WTC11 (cell line): ENCODE measurements at regions not wholly inside any gene's neighbourhood (a gene's known extent, or its start where the extent isn't known, plus 50 kb on each side); places are given as distances from the start of the nearest gene placed in this dataset.

ENCODE experiments used
- ATAC-seq: fragments of 200-7000 bp; cut with Tn5 transposase; 2 replicates; pipeline ENCODE4 v1.10.0; 2021; ENCODE audit warnings: mild to moderate bottlenecking, moderate library complexity
- CTCF ChIA-PET: fragments of 300-600 bp; sonication (Branson Sonifier 250); formaldehyde crosslinking; loops from one replicate; lab custom pipeline; 2021; ENCODE audit warnings: antibody characterized with exemption; lab: Charles Lee
- POLR2A ChIA-PET: fragments of 350-600 bp; sonication (Branson Sonifier 250); formaldehyde crosslinking; loops from one replicate; lab custom pipeline; 2021; ENCODE audit warnings: antibody characterized with exemption; lab: Charles Lee
- DNase-seq: peaks from one replicate; pipeline ENCODE4 v3.0.0; 2021; ENCODE audit warnings: low spot score
- H3K27ac Mint-ChIP-seq: 2 replicates; pipeline ENCODE4 v1.8.0; 2021; ENCODE audit warnings: mixed read lengths
- H3K27me3 Mint-ChIP-seq: 2 replicates; pipeline ENCODE4 v1.8.0; 2021; ENCODE audit warnings: low read depth, mild to moderate bottlenecking, moderate library complexity, mixed read lengths
- H3K36me3 Mint-ChIP-seq: 2 replicates; pipeline ENCODE4 v1.8.0; 2021; ENCODE audit warnings: mixed read lengths
- H3K4me1 Mint-ChIP-seq: 2 replicates; pipeline ENCODE4 v1.8.0; 2022; ENCODE audit warnings: mixed read lengths
- H3K4me3 Mint-ChIP-seq: 2 replicates; pipeline ENCODE4 v1.8.0; 2021; ENCODE audit warnings: mild to moderate bottlenecking, moderate library complexity, mixed read lengths
- H3K9me3 Mint-ChIP-seq: 2 replicates; pipeline ENCODE4 v1.8.0; 2021; ENCODE audit warnings: mixed read lengths
- ATF1 ChIP-seq: sonication (generic); formaldehyde crosslinking; IDR thresholded peaks from 2 replicates; pipeline ENCODE4 v1.8.1; 2023; ENCODE audit warnings: mild to moderate bottlenecking, moderate library complexity, missing genetic modification reagents
- CBFB ChIP-seq: sonication (generic); formaldehyde crosslinking; IDR thresholded peaks from 2 replicates; pipeline ENCODE4 v1.8.1; 2022; ENCODE audit warnings: mild to moderate bottlenecking, low read depth, missing genetic modification reagents
- ELF4 ChIP-seq: sonication (generic); formaldehyde crosslinking; IDR thresholded peaks from 2 replicates; pipeline ENCODE4 v1.8.1; 2022; ENCODE audit warnings: low read depth, mild to moderate bottlenecking, moderate library complexity, missing genetic modification reagents
- FOXJ3 ChIP-seq: sonication (generic); formaldehyde crosslinking; IDR thresholded peaks from 2 replicates; pipeline ENCODE4 v1.9.0; 2021; ENCODE audit warnings: missing genetic modification reagents, mild to moderate bottlenecking, borderline replicate concordance
- FOXP1 ChIP-seq: sonication (generic); formaldehyde crosslinking; IDR thresholded peaks from 2 replicates; pipeline ENCODE4 v1.8.0; 2022; ENCODE audit warnings: missing genetic modification reagents, mild to moderate bottlenecking, moderate library complexity, borderline replicate concordance
- JAZF1 ChIP-seq: fragments of 250-450 bp; sonication (Bioruptor Pico); IDR thresholded peaks from 2 replicates; pipeline ENCODE4 v1.9.0; 2021; ENCODE audit warnings: moderate library complexity, mild to moderate bottlenecking, inconsistent platforms
- KAT7 ChIP-seq: sonication (generic); formaldehyde crosslinking; IDR thresholded peaks from 2 replicates; pipeline ENCODE4 v1.8.1; 2023; ENCODE audit warnings: missing genetic modification reagents, mild to moderate bottlenecking, borderline replicate concordance
- MXD4 ChIP-seq: fragments of 250-450 bp; sonication (Bioruptor Pico); IDR thresholded peaks from 2 replicates; pipeline ENCODE4 v1.8.0; 2021; ENCODE audit warnings: mild to moderate bottlenecking, moderate library complexity, borderline replicate concordance
- NFE2L1 ChIP-seq: sonication (generic); formaldehyde crosslinking; IDR thresholded peaks from 2 replicates; pipeline ENCODE4 v1.8.1; 2023; ENCODE audit warnings: missing genetic modification reagents
- NR2C2 ChIP-seq: sonication (generic); formaldehyde crosslinking; IDR thresholded peaks from 2 replicates; pipeline ENCODE4 v1.8.0; 2022; ENCODE audit warnings: mild to moderate bottlenecking, missing genetic modification reagents
- NR3C1 ChIP-seq: sonication (generic); formaldehyde crosslinking; conservative IDR thresholded peaks from 2 replicates; pipeline ENCODE4 v1.8.1; 2023; ENCODE audit warnings: low read depth, mild to moderate bottlenecking, missing genetic modification reagents
- PRRX2 ChIP-seq: fragments of 250-450 bp; sonication (Bioruptor Pico); IDR thresholded peaks from 2 replicates; pipeline ENCODE4 v1.8.0; 2021; ENCODE audit warnings: mild to moderate bottlenecking
- ZBTB21 ChIP-seq: sonication (generic); formaldehyde crosslinking; IDR thresholded peaks from 2 replicates; pipeline ENCODE4 v1.8.1; 2023; ENCODE audit warnings: mild to moderate bottlenecking, missing genetic modification reagents, borderline replicate concordance
- ZNF121 ChIP-seq: sonication (generic); formaldehyde crosslinking; IDR thresholded peaks from 2 replicates; pipeline ENCODE4 v1.8.0; 2023; ENCODE audit warnings: missing genetic modification reagents
- ZNF263 ChIP-seq: sonication (generic); formaldehyde crosslinking; IDR thresholded peaks from 2 replicates; pipeline ENCODE4 v1.8.1; 2022; ENCODE audit warnings: low read depth, mild to moderate bottlenecking, moderate library complexity, missing genetic modification reagents
- ZNF671 ChIP-seq: fragments of 250-450 bp; sonication (Bioruptor Pico); IDR thresholded peaks from 2 replicates; pipeline ENCODE4 v1.8.0; 2021; ENCODE audit warnings: mild to moderate bottlenecking
- TF ChIP-seq, protein P1 (sequence below): fragments of 250-450 bp; sonication (Bioruptor Pico); IDR thresholded peaks from 2 replicates; pipeline ENCODE4 v1.8.0; 2021; ENCODE audit warnings: mild to moderate bottlenecking
- TF ChIP-seq, protein P2 (sequence below): fragments of 200-600 bp; IDR thresholded peaks from 2 replicates; pipeline ENCODE4 v1.8.0; 2022; ENCODE audit warnings: antibody characterized with exemption
- TF ChIP-seq, protein P3 (sequence below): fragments of 250-450 bp; sonication (Bioruptor Pico); IDR thresholded peaks from 2 replicates; pipeline ENCODE4 v1.9.0; 2021; ENCODE audit warnings: moderate library complexity, mild to moderate bottlenecking, inconsistent platforms, borderline replicate concordance
- TF ChIP-seq, protein P4 (sequence below): fragments of 250-450 bp; sonication (Bioruptor Pico); IDR thresholded peaks from 2 replicates; pipeline ENCODE4 v1.9.0; 2021; ENCODE audit warnings: mild to moderate bottlenecking, borderline replicate concordance
- TF ChIP-seq, protein P5 (sequence below): sonication (generic); formaldehyde crosslinking; IDR thresholded peaks from 2 replicates; pipeline ENCODE4 v1.8.0; 2022; ENCODE audit warnings: mild to moderate bottlenecking, missing genetic modification reagents
- TF ChIP-seq, protein P6 (sequence below): sonication (generic); formaldehyde crosslinking; IDR thresholded peaks from 2 replicates; pipeline ENCODE4 v1.8.0; 2023; ENCODE audit warnings: missing genetic modification reagents

DNA sequence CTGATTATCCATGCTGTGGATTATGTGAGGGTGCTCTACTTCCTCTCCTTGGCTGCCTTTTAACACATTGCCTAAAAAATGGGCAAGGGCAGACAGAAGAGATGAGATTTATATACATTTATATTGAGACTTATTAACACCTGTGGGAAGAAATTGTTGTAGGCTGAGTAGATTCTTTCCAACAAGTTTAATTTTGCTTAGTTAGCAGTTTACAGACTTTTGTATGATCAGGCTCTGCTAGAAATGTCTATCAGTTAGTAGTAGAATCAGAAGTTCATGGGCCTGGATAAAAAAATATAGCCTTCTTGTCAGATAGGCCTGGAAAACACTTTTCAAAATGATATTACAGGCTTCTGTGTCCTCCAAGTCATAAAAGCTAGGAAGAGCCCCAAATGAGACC is 111.3 kb upstream of the LEF1 start:
- ATAC-seq (no peak), DNase-seq (no peak)
- Mint-ChIP-seq H3K36me3 (no peaks in the 10 kb centered on the region), H3K4me3 (no peak overlapping the region), H3K4me1 (peaks cover 25% of the 10 kb centered on the region), H3K27me3 (no peaks in the 10 kb centered on the region), H3K9me3 (peaks cover 10% of the 10 kb centered on the region; the same call in 1 of the 2 replicates), H3K27ac (no peak overlapping the region)
- ChIA-PET POLR2A (no interaction called here), CTCF (no interaction called here)
- TF ChIP-seq KAT7 (no peak), NR3C1 (CRISPR knock-in tag) (no peak), ZNF121 (CRISPR knock-in tag) (no peak), ZBTB21 (CRISPR knock-in tag) (no peak), NR2C2 (CRISPR knock-in tag) (no peak), JAZF1 (CRISPR knock-in tag) (no peak), FOXJ3 (CRISPR knock-in tag) (no peak), CBFB (no peak), NFE2L1 (CRISPR knock-in tag) (no peak)
- TF ChIP-seq, protein P1, sequence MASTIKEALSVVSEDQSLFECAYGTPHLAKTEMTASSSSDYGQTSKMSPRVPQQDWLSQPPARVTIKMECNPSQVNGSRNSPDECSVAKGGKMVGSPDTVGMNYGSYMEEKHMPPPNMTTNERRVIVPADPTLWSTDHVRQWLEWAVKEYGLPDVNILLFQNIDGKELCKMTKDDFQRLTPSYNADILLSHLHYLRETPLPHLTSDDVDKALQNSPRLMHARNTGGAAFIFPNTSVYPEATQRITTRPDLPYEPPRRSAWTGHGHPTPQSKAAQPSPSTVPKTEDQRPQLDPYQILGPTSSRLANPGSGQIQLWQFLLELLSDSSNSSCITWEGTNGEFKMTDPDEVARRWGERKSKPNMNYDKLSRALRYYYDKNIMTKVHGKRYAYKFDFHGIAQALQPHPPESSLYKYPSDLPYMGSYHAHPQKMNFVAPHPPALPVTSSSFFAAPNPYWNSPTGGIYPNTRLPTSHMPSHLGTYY (CRISPR knock-in tag), result no peak
- TF ChIP-seq, protein P2, sequence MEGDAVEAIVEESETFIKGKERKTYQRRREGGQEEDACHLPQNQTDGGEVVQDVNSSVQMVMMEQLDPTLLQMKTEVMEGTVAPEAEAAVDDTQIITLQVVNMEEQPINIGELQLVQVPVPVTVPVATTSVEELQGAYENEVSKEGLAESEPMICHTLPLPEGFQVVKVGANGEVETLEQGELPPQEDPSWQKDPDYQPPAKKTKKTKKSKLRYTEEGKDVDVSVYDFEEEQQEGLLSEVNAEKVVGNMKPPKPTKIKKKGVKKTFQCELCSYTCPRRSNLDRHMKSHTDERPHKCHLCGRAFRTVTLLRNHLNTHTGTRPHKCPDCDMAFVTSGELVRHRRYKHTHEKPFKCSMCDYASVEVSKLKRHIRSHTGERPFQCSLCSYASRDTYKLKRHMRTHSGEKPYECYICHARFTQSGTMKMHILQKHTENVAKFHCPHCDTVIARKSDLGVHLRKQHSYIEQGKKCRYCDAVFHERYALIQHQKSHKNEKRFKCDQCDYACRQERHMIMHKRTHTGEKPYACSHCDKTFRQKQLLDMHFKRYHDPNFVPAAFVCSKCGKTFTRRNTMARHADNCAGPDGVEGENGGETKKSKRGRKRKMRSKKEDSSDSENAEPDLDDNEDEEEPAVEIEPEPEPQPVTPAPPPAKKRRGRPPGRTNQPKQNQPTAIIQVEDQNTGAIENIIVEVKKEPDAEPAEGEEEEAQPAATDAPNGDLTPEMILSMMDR, result no peak
- TF ChIP-seq, protein P3, sequence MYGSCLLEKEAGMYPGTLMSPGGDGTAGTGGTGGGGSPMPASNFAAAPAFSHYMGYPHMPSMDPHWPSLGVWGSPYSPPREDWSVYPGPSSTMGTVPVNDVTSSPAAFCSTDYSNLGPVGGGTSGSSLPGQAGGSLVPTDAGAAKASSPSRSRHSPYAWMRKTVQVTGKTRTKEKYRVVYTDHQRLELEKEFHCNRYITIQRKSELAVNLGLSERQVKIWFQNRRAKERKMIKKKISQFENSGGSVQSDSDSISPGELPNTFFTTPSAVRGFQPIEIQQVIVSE (CRISPR knock-in tag), result no peak
- TF ChIP-seq, protein P4, sequence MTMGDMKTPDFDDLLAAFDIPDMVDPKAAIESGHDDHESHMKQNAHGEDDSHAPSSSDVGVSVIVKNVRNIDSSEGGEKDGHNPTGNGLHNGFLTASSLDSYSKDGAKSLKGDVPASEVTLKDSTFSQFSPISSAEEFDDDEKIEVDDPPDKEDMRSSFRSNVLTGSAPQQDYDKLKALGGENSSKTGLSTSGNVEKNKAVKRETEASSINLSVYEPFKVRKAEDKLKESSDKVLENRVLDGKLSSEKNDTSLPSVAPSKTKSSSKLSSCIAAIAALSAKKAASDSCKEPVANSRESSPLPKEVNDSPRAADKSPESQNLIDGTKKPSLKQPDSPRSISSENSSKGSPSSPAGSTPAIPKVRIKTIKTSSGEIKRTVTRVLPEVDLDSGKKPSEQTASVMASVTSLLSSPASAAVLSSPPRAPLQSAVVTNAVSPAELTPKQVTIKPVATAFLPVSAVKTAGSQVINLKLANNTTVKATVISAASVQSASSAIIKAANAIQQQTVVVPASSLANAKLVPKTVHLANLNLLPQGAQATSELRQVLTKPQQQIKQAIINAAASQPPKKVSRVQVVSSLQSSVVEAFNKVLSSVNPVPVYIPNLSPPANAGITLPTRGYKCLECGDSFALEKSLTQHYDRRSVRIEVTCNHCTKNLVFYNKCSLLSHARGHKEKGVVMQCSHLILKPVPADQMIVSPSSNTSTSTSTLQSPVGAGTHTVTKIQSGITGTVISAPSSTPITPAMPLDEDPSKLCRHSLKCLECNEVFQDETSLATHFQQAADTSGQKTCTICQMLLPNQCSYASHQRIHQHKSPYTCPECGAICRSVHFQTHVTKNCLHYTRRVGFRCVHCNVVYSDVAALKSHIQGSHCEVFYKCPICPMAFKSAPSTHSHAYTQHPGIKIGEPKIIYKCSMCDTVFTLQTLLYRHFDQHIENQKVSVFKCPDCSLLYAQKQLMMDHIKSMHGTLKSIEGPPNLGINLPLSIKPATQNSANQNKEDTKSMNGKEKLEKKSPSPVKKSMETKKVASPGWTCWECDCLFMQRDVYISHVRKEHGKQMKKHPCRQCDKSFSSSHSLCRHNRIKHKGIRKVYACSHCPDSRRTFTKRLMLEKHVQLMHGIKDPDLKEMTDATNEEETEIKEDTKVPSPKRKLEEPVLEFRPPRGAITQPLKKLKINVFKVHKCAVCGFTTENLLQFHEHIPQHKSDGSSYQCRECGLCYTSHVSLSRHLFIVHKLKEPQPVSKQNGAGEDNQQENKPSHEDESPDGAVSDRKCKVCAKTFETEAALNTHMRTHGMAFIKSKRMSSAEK, result no peak
- TF ChIP-seq, protein P5, sequence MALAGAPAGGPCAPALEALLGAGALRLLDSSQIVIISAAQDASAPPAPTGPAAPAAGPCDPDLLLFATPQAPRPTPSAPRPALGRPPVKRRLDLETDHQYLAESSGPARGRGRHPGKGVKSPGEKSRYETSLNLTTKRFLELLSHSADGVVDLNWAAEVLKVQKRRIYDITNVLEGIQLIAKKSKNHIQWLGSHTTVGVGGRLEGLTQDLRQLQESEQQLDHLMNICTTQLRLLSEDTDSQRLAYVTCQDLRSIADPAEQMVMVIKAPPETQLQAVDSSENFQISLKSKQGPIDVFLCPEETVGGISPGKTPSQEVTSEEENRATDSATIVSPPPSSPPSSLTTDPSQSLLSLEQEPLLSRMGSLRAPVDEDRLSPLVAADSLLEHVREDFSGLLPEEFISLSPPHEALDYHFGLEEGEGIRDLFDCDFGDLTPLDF (CRISPR knock-in tag), result no peak

DNA sequence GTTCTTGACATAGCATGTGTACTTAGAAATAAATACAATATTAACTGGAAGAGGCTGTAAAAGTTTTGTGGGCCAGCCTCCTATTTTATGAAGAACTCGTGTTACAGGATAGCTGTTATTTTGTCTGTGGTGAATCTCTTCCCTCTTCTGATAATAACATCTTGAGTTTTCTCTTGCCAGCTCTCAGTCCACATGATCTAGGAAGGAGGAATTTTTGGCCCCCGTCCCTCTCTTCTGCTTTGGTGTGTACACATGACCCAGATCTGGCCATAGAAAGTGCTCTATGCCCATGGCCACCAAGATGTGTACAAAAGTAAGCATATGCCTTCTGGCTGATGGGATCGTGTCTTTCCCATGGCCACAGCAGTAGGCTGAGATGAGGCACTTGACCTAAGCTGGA is 108.0 kb upstream of the LEF1 start:
- no peak overlapping the region for H3K27ac Mint-ChIP-seq
- H3K4me3 Mint-ChIP-seq, result no peak overlapping the region
- no peaks in the 10 kb centered on the region for H3K27me3 Mint-ChIP-seq
- no peak for DNase-seq
- ChIA-PET POLR2A (no interaction called here), CTCF (no interaction called here)
- peaks cover 4% of the 10 kb centered on the region for H3K4me1 Mint-ChIP-seq
- H3K36me3 Mint-ChIP-seq, result no peaks in the 10 kb centered on the region
- ATAC-seq, result no peak
- H3K9me3 Mint-ChIP-seq, result peaks cover 4% of the 10 kb centered on the region; the same call in 1 of the 2 replicates
- TF ChIP-seq FOXP1 (CRISPR knock-in tag), result no peak
- no peak for TF ChIP-seq ZNF263 (CRISPR knock-in tag)
- TF ChIP-seq ELF4 (CRISPR knock-in tag), result no peak
- TF ChIP-seq, protein P6, sequence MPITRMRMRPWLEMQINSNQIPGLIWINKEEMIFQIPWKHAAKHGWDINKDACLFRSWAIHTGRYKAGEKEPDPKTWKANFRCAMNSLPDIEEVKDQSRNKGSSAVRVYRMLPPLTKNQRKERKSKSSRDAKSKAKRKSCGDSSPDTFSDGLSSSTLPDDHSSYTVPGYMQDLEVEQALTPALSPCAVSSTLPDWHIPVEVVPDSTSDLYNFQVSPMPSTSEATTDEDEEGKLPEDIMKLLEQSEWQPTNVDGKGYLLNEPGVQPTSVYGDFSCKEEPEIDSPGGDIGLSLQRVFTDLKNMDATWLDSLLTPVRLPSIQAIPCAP (CRISPR knock-in tag), result no peak
- TF ChIP-seq ATF1, result no peak
- no peak for TF ChIP-seq MXD4
- TF ChIP-seq ZNF671 (CRISPR knock-in tag), result no peak
- TF ChIP-seq, protein P4, result no peak
- no peak for TF ChIP-seq PRRX2 (CRISPR knock-in tag)
